ENCODE measurements at regions not wholly inside any gene's neighbourhood (a gene's known extent, or its start where the extent isn't known, plus 50 kb on each side); places are given as distances from the start of the nearest gene placed in this dataset.
"Not testable (repeated sequence)": the region's sequence is repeated elsewhere in the genome, so short reads cannot be mapped to it uniquely, and the experiment has no call there.

DNA sequence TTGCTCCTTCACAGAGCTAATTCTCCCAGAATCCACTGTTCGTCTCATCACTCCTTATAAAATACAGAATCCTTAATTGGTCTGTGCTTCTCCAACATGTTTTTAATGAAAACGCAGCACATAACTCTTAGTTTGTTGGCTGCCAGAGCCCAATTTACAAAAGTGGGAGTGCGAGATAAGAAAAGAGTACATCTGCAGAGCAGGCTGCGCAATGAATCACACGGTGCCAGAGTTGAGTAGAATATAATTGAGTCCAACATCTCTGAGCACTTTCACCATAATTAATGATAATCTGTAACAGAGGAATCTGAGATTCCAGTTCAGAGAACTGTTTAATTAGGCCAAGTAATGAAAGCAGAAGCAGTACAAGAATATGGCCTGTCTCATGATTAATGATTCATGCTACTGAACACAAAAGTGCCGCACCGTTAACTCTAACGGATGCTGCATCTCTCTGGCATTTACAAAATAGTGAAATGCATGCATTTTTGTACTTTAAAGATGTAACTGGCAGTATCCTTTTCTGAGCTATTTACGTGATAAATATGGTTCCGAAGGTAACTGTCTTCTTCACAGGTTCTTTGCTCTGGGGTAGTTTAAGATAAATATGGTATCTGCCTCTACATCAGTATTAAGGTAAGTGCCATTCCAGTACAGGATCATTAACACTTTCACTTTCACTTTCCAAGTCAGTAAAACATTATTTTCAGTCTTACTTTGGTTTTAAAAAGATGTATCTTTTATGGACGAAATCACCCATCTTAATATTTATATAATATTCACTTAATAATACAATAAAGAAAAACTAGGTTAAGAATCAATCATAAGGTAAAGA is 785.6 kb downstream of the NR4A2 start:
- no peak for DNase-seq (ENCODE audit: low spot score)

DNA sequence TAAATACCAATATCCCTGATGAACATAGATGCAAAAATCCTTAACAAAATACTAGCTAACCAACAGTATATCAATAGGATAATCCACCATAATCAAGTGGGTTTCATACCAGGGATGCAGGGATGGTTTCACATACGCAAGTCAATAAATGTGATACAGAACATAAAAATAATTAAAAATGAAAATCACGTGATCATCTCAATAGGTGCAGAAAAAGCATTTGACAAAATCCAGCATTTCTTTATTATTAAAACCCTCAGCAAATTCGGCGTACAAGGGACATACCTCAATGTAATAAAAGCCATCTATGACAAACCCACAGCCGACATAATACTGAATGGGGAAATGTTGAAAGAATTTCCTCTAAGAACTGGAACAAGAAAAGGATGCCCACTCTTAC is 793.5 kb downstream of the NR4A2 start:
- not testable (repeated sequence) for DNase-seq (ENCODE audit: low spot score)

DNA sequence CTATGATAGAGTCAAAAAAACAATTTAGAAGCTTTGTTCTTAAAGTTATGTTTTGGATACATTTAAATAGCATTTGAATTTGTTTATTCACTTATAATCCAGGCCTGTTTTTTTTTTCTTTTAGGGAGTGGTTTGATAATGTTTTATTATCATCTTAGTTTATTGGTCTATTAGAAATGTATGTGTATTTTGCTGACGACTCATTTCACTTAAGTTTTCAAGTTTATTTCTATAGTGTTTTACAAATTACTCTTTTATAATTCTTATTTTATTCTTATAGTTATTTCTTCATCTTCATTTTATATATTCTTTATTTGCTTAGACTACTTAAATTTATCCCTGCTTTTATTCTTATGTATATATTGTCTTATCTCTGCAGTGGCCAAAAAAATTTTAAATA is 804.5 kb downstream of the NR4A2 start:
- DNase-seq (ENCODE audit: low spot score): no peak

- no peak for DNase-seq (ENCODE audit: low spot score)
Observed at GRCh38 chr2:155525199-155525598, 807.3 kb downstream of the NR4A2 start.

DNA sequence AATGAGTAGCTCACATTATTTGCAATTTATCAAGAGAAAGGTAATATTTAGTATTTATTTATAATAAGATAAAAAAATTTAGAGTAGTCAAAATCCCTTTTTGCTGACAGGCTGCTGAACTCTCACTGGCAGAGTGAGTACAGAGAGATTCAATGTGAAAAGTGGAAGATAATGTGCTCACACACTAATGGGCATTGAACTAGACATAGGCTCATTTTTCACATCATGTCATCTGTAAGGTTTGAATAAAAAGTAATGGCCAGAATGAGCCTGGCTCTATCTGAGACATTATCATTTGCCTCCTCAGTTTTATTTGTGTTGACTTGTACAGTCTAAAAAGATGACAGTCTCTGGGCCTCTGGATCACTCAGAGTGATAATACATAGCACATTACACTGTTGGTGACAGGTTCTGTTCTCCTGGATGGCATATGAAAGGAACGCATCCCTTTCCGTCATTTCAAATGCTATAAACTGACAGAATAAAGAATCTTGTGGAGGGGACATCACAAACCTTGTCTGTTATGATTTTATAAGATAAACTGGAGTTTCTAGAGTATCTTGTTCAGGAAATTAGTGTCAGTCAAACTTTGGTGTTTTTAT is 812.9 kb downstream of the NR4A2 start:
- no peak for DNase-seq (ENCODE audit: low spot score)

- DNase-seq (ENCODE audit: low spot score): no peak
Observed at GRCh38 chr2:155518094-155518493, 814.4 kb downstream of the NR4A2 start.

DNA sequence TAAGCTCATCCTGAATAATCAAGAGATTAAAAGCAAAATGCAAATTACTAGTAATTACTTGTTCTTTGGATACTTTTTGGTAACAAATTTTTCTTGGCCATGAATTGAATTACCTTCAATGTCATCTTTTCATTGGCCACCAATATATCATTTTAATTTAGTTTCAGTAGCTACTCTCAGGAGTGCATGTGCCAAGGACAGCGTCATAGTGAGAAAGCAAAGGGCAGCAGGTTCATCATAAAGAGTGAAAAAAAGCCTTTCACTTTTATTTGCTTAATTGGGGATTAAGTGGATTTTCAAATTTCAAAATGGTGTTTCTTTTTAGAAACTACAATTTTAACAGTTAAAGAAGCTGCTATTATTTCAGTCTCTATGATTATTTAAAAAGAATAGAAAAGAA is 815.2 kb downstream of the NR4A2 start:
- DNase-seq (ENCODE audit: low spot score): no peak

- no peak for DNase-seq (ENCODE audit: low spot score)
Observed at GRCh38 chr2:155513248-155513647, 814.8 kb downstream of the KCNJ3 start.

GRCh38 chr2:155502766-155503165 is 804.3 kb downstream of the KCNJ3 start:
- DNase-seq (ENCODE audit: low spot score): no peak

DNA sequence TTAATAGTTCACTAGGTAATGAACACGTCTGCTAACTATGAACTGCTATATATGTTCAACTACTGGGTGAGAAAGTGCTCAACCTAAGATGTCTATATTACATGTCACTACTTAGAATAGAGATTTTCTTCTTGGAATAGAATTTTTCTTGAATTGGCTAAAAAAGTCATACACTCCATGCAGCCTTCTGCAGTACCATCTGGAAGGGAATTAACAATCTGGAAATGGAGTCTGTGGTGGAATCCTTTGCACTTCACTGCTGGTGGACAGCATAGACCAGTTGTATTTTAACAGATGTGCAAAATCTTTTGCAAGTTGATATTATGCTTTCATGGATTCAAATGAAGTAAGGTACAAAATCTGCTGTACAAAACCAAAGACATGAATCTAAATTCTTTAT is 799.6 kb downstream of the KCNJ3 start:
- DNase-seq (ENCODE audit: low spot score): no peak

DNA sequence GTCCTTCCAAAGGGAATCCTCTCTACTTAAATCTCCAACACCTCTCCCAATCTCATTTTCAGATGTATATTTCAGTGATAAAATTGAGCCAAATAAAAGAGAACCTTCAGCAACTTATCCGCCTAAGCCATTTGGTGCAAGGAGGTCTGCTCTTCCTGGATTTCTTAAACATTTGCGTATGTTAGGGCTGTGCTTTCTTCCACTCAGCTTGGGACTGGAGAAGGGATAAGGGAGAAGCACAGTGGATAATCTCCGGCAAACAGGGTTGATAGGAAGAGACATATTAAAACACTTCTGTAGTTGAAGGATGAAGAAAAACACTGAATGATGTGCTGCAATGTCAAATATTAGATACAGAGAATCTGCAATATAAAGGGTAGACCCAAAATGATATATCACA is 796.2 kb downstream of the KCNJ3 start:
- DNase-seq (ENCODE audit: low spot score): no peak

DNA sequence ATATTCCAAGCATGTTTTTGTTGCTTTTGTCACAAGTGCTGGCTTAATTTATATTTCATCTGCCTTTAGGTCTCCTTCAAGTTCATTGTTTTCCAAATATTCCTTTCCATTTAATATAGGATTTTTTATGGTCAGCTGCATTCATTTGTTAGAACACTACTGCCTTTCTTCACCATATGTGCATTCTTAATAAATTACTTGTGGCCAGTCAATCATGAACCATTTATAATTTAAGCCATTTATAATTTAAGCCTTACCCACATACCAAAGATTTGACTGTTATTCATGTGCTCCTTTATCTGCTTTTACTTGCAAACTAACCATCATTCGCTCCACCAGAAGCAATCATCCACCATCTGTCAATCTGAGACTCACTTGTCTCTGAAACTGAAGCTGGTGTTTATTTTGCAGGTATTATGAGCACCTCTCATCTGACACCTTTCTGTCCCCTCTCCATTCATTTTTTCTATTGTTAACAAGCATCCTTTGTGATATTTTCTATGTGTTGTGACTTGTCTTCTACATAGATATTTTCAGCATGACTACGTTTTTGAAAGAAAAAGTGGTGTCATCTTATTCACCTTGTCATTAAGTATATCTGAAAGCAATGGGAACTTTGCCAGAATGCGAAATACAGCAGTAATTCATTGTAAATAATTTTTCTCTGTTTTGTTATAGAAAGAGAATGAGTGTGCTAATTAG is 786.8 kb downstream of the KCNJ3 start:
- DNase-seq (ENCODE audit: low spot score): no peak

GRCh38 chr2:155481141-155481540 is 782.6 kb downstream of the KCNJ3 start:
- DNase-seq (ENCODE audit: low spot score): no peak

GRCh38 chr2:155472018-155472417 is 773.5 kb downstream of the KCNJ3 start:
- not testable (repeated sequence) for DNase-seq (ENCODE audit: low spot score)

- no peak for DNase-seq (ENCODE audit: low spot score)
Observed at GRCh38 chr2:155456222-155456621, 757.7 kb downstream of the KCNJ3 start.

GRCh38 chr2:155442755-155443372 is 744.4 kb downstream of the KCNJ3 start:
- no peak for DNase-seq (ENCODE audit: low spot score)

DNA sequence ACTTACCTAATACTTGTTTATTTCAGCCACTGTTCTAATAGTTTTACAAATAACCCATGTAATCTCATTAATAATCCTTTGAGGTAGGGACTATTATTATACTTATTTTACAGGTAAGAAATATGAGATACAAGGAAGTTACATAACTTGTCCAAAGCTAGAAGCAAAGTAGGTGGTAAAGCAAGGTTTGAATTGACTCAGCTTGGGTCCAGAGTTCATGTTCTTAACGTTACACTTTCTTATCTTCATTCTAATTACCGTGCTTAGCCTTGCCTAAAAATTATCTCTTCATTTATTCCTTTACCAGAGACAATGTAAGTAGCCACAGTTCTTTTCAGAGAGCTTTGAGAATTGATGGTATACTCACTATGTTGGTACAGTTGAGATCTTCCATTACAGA is 743.6 kb downstream of the KCNJ3 start:
- DNase-seq (ENCODE audit: low spot score): no peak

- no peak for DNase-seq (ENCODE audit: low spot score)
Observed at GRCh38 chr2:155431004-155431507, 732.6 kb downstream of the KCNJ3 start.

GRCh38 chr2:155427470-155427869 is 729.0 kb downstream of the KCNJ3 start:
- DNase-seq (ENCODE audit: low spot score): no peak

DNA sequence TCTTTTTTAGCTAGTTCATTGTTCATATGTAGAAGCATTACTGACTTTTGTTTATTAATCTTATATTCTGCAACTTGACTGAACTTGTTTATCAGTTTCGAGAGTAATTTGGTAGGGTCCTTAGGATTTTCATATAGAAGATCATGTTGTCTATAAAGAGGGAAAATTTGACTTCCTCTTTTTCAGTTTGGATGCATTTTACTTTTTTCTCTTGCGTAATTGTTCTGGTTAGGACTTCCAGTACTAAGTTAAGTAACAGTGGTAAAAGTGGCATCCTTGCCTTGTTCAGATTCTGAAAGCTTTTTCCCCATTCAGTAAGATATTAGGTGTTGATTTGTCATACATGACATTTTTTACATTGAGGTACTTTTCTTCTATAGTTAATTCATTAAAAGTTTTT is 726.0 kb downstream of the KCNJ3 start:
- no peak for DNase-seq (ENCODE audit: low spot score)

DNA sequence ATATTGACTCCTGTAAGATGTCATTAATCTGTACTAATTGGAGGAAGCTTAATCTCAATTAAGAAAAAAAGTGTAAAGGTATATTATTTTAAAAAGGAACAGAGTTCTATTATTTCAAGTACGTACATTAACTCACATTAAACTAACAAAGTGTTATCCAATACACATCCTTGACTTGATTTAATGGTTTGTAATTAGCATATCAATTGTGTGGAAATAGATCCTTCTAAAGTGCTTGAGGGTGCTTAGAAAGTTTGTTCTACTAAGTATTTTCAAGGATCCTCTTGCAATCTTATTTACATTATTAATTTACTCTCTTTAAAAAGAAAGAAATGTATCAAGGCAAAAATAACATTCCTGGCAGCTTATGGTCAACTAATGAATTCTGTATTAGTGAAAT is 720.3 kb downstream of the KCNJ3 start:
- no peak for DNase-seq (ENCODE audit: low spot score)

DNA sequence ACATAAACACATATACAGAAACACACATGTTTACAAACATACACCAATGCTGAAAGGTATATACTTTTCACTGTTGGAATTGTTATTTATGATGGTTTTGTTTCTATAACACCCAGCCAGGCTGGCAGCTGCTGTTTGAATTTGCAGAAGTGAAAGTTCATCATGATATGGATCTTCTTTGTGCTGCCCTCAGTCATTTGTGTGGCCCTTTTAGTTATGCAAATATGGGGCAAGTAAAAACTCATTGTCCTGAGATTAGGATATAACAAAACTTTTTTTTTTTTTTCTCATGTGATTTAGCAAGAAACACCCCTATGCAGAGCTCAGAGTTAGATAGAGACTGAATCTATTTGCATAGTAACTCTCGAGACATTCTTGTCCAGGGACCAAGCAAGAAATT is 714.1 kb downstream of the KCNJ3 start:
- no peak for DNase-seq (ENCODE audit: low spot score)
